HG03457 (cell line): ENCODE measurements at regions not wholly inside any gene's neighbourhood (a gene's known extent, or its start where the extent isn't known, plus 50 kb on each side); places are given as distances from the start of the nearest gene placed in this dataset.

Experiments
- ATAC-seq: cut with Tn5 transposase; IDR thresholded peaks from one replicate; pipeline ENCODE4 v1.9.1; 2021; ENCODE audit warnings: moderate number of reproducible peaks; ENCODE audit not compliant: unreplicated experiment

GRCh38 chr13:106702505-106702904, 134.6 kb upstream of the ARGLU1 start:
- no peak for ATAC-seq

GRCh38 chr13:106701771-106702341, 133.9 kb upstream of the ARGLU1 start:
- no peak for ATAC-seq

GRCh38 chr13:106700439-106700838, 132.5 kb upstream of the ARGLU1 start:
- no peak for ATAC-seq

GRCh38 chr13:106700007-106700406, 132.1 kb upstream of the ARGLU1 start:
- ATAC-seq = no peak

- no peak for ATAC-seq
Observed at GRCh38 chr13:106699311-106699710, 131.4 kb upstream of the ARGLU1 start.

GRCh38 chr13:106696719-106697118, 128.8 kb upstream of the ARGLU1 start:
- no peak for ATAC-seq

GRCh38 chr13:106696140-106696539, 128.2 kb upstream of the ARGLU1 start:
- ATAC-seq = no peak

- ATAC-seq = no peak
Observed at GRCh38 chr13:106695139-106695538, 127.2 kb upstream of the ARGLU1 start.

- ATAC-seq = no peak
Observed at GRCh38 chr13:106691861-106692260, 123.9 kb upstream of the ARGLU1 start.

GRCh38 chr13:106691341-106691740, 123.4 kb upstream of the ARGLU1 start:
- ATAC-seq = no peak

GRCh38 chr13:106690779-106691178, 122.8 kb upstream of the ARGLU1 start:
- no peak for ATAC-seq

- no peak for ATAC-seq
Observed at GRCh38 chr13:106689906-106690305, 122.0 kb upstream of the ARGLU1 start.

- no peak for ATAC-seq
Observed at GRCh38 chr13:106688940-106689339, 121.0 kb upstream of the ARGLU1 start.

GRCh38 chr13:106686163-106686562, 118.2 kb upstream of the ARGLU1 start:
- no peak for ATAC-seq

GRCh38 chr13:106685143-106685542, 117.2 kb upstream of the ARGLU1 start:
- no peak for ATAC-seq

- no peak for ATAC-seq
Observed at GRCh38 chr13:106683918-106684317, 116.0 kb upstream of the ARGLU1 start.

- ATAC-seq = no peak
Observed at GRCh38 chr13:106683179-106683578, 115.2 kb upstream of the ARGLU1 start.

- no peak for ATAC-seq
Observed at GRCh38 chr13:106681997-106682396, 114.1 kb upstream of the ARGLU1 start.

GRCh38 chr13:106681536-106681935, 113.6 kb upstream of the ARGLU1 start:
- ATAC-seq = no peak

- no peak for ATAC-seq
Observed at GRCh38 chr13:106680796-106681472, 113.0 kb upstream of the ARGLU1 start.

- ATAC-seq = no peak
Observed at GRCh38 chr13:106678646-106679418, 110.9 kb upstream of the ARGLU1 start.

- ATAC-seq = no peak
Observed at GRCh38 chr13:106675311-106675710, 107.4 kb upstream of the ARGLU1 start.
